WTC11 (cell line): ENCODE measurements at regions not wholly inside any gene's neighbourhood (a gene's known extent, or its start where the extent isn't known, plus 50 kb on each side); places are given as distances from the start of the nearest gene placed in this dataset.

ENCODE experiments used
- ATAC-seq: fragments of 200-7000 bp; cut with Tn5 transposase; 2 replicates; pipeline ENCODE4 v1.10.0; 2021; ENCODE audit warnings: mild to moderate bottlenecking, moderate library complexity
- CTCF ChIA-PET: fragments of 300-600 bp; sonication (Branson Sonifier 250); formaldehyde crosslinking; loops from one replicate; lab custom pipeline; 2021; ENCODE audit warnings: antibody characterized with exemption; lab: Charles Lee
- POLR2A ChIA-PET: fragments of 350-600 bp; sonication (Branson Sonifier 250); formaldehyde crosslinking; loops from one replicate; lab custom pipeline; 2021; ENCODE audit warnings: antibody characterized with exemption; lab: Charles Lee
- DNase-seq: peaks from one replicate; pipeline ENCODE4 v3.0.0; 2021; ENCODE audit warnings: low spot score
- H3K27ac Mint-ChIP-seq: 2 replicates; pipeline ENCODE4 v1.8.0; 2021; ENCODE audit warnings: mixed read lengths
- H3K27me3 Mint-ChIP-seq: 2 replicates; pipeline ENCODE4 v1.8.0; 2021; ENCODE audit warnings: low read depth, mild to moderate bottlenecking, moderate library complexity, mixed read lengths
- H3K36me3 Mint-ChIP-seq: 2 replicates; pipeline ENCODE4 v1.8.0; 2021; ENCODE audit warnings: mixed read lengths
- H3K4me1 Mint-ChIP-seq: 2 replicates; pipeline ENCODE4 v1.8.0; 2022; ENCODE audit warnings: mixed read lengths
- H3K4me3 Mint-ChIP-seq: 2 replicates; pipeline ENCODE4 v1.8.0; 2021; ENCODE audit warnings: mild to moderate bottlenecking, moderate library complexity, mixed read lengths
- H3K9me3 Mint-ChIP-seq: 2 replicates; pipeline ENCODE4 v1.8.0; 2021; ENCODE audit warnings: mixed read lengths
- AFF4 ChIP-seq: sonication (generic); formaldehyde crosslinking; IDR thresholded peaks from 2 replicates; pipeline ENCODE4 v1.8.1; 2023; ENCODE audit warnings: mild to moderate bottlenecking, missing genetic modification reagents, borderline replicate concordance
- ATF1 ChIP-seq: sonication (generic); formaldehyde crosslinking; IDR thresholded peaks from 2 replicates; pipeline ENCODE4 v1.8.1; 2023; ENCODE audit warnings: mild to moderate bottlenecking, moderate library complexity, missing genetic modification reagents
- ATF3 ChIP-seq: sonication (generic); formaldehyde crosslinking; conservative IDR thresholded peaks from 2 replicates; pipeline ENCODE4 v1.8.1; 2022; ENCODE audit warnings: mild to moderate bottlenecking, missing genetic modification reagents
- GABPB1 ChIP-seq: sonication (generic); formaldehyde crosslinking; IDR thresholded peaks from 2 replicates; pipeline ENCODE4 v1.8.1; 2023; ENCODE audit warnings: mild to moderate bottlenecking, missing genetic modification reagents
- GRHL2 ChIP-seq: fragments of 250-450 bp; sonication (Bioruptor Pico); IDR thresholded peaks from 2 replicates; pipeline ENCODE4 v1.8.0; 2022; ENCODE audit warnings: mild to moderate bottlenecking, moderate library complexity; ENCODE audit not compliant: insufficient replicate concordance, severe bottlenecking
- IRF2 ChIP-seq: sonication (generic); formaldehyde crosslinking; IDR thresholded peaks from 2 replicates; pipeline ENCODE4 v1.8.0; 2022; ENCODE audit warnings: low read depth, missing genetic modification reagents, borderline replicate concordance
- KAT7 ChIP-seq: sonication (generic); formaldehyde crosslinking; IDR thresholded peaks from 2 replicates; pipeline ENCODE4 v1.8.1; 2023; ENCODE audit warnings: missing genetic modification reagents, mild to moderate bottlenecking, borderline replicate concordance
- MLX ChIP-seq: sonication (generic); formaldehyde crosslinking; IDR thresholded peaks from 2 replicates; pipeline ENCODE4 v1.8.1; 2023; ENCODE audit warnings: mild to moderate bottlenecking, missing genetic modification reagents, moderate library complexity
- NFYB ChIP-seq: sonication (generic); formaldehyde crosslinking; conservative IDR thresholded peaks from 2 replicates; pipeline ENCODE4 v1.8.0; 2022; ENCODE audit warnings: low read depth, missing genetic modification reagents
- NR1H2 ChIP-seq: sonication (generic); formaldehyde crosslinking; IDR thresholded peaks from 2 replicates; pipeline ENCODE4 v1.9.0; 2021; ENCODE audit warnings: mild to moderate bottlenecking, moderate library complexity, missing genetic modification reagents
- NR3C1 ChIP-seq: sonication (generic); formaldehyde crosslinking; conservative IDR thresholded peaks from 2 replicates; pipeline ENCODE4 v1.8.1; 2023; ENCODE audit warnings: low read depth, mild to moderate bottlenecking, missing genetic modification reagents
- RELA ChIP-seq: sonication (generic); formaldehyde crosslinking; IDR thresholded peaks from 2 replicates; pipeline ENCODE4 v1.8.1; 2022; ENCODE audit warnings: missing genetic modification reagents, mild to moderate bottlenecking, borderline replicate concordance
- STAT6 ChIP-seq: sonication (generic); formaldehyde crosslinking; conservative IDR thresholded peaks from 2 replicates; pipeline ENCODE4 v1.8.1; 2023; ENCODE audit warnings: mild to moderate bottlenecking, low read depth, missing genetic modification reagents, moderate library complexity
- TCF7 ChIP-seq: sonication (generic); formaldehyde crosslinking; IDR thresholded peaks from 2 replicates; pipeline ENCODE4 v1.8.0; 2022; ENCODE audit warnings: mild to moderate bottlenecking, low read depth, missing genetic modification reagents, moderate library complexity
- ZBTB21 ChIP-seq: sonication (generic); formaldehyde crosslinking; IDR thresholded peaks from 2 replicates; pipeline ENCODE4 v1.8.1; 2023; ENCODE audit warnings: mild to moderate bottlenecking, missing genetic modification reagents, borderline replicate concordance
- ZNF138 ChIP-seq: sonication (generic); formaldehyde crosslinking; conservative IDR thresholded peaks from 2 replicates; pipeline ENCODE4 v1.8.1; 2022; ENCODE audit warnings: mild to moderate bottlenecking, moderate library complexity, missing genetic modification reagents
- ZNF317 ChIP-seq: sonication (generic); formaldehyde crosslinking; IDR thresholded peaks from 2 replicates; pipeline ENCODE4 v1.8.1; 2023; ENCODE audit warnings: low read depth, mild to moderate bottlenecking, moderate library complexity, missing genetic modification reagents, borderline replicate concordance
- TF ChIP-seq, protein P1 (sequence below): sonication (generic); formaldehyde crosslinking; IDR thresholded peaks from 2 replicates; pipeline ENCODE4 v1.8.1; 2023; ENCODE audit warnings: mild to moderate bottlenecking, missing genetic modification reagents, moderate library complexity

GRCh38 chr1:218695525-218695924 is 350.4 kb downstream of the TGFB2 start:
- ATAC-seq (no peak), DNase-seq (no peak)
- ChIA-PET POLR2A (no interaction called here), CTCF (interaction anchor here (1.2 kb wide), 1 partner anchor 356 kb away, joined by 3 read pairs; no protein-coding TSS in a partner anchor)
- H3K4me1 Mint-ChIP-seq: peaks cover 15% of the 10 kb centered on the region
- no peak overlapping the region for H3K27ac Mint-ChIP-seq
- no peak overlapping the region for H3K4me3 Mint-ChIP-seq
- no peaks in the 10 kb centered on the region for H3K36me3 Mint-ChIP-seq
- TF ChIP-seq KAT7 (CRISPR knock-in tag) (no peak), TCF7 (CRISPR knock-in tag) (no peak), IRF2 (no peak), ATF1 (CRISPR knock-in tag) (no peak), NR1H2 (CRISPR knock-in tag) (no peak), ZBTB21 (no peak), NFYB (CRISPR knock-in tag) (no peak), RELA (CRISPR knock-in tag) (no peak)
- H3K9me3 Mint-ChIP-seq: no peaks in the 10 kb centered on the region
- H3K27me3 Mint-ChIP-seq: no peaks in the 10 kb centered on the region

GRCh38 chr1:218698141-218698540 is 353.0 kb downstream of the TGFB2 start:
- no peaks in the 10 kb centered on the region for H3K27me3 Mint-ChIP-seq
- no peak for ATAC-seq
- no peak for TF ChIP-seq ZNF317
- no peak for TF ChIP-seq AFF4 (CRISPR knock-in tag)
- TF ChIP-seq, protein P1, sequence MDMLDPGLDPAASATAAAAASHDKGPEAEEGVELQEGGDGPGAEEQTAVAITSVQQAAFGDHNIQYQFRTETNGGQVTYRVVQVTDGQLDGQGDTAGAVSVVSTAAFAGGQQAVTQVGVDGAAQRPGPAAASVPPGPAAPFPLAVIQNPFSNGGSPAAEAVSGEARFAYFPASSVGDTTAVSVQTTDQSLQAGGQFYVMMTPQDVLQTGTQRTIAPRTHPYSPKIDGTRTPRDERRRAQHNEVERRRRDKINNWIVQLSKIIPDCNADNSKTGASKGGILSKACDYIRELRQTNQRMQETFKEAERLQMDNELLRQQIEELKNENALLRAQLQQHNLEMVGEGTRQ (CRISPR knock-in tag): no peak
- no peak for TF ChIP-seq NR1H2 (CRISPR knock-in tag)
- TF ChIP-seq NR3C1: no peak
- no peak for TF ChIP-seq GABPB1 (CRISPR knock-in tag)
- TF ChIP-seq MLX (CRISPR knock-in tag): no peak
- TF ChIP-seq STAT6: no peak
- no peak for TF ChIP-seq ATF3
- no peak for TF ChIP-seq GRHL2
- no peak for TF ChIP-seq ZNF138 (CRISPR knock-in tag)
- TF ChIP-seq, all 79 proteins: peak for 0
- Mint-ChIP-seq H3K36me3 (no peaks in the 10 kb centered on the region), H3K4me3 (no peak overlapping the region), H3K4me1 (peaks cover 15% of the 10 kb centered on the region), H3K27ac (no peak overlapping the region), H3K9me3 (no peaks in the 10 kb centered on the region)
- no peak for DNase-seq
- CTCF ChIA-PET: no interaction called here
- POLR2A ChIA-PET: no interaction called here
